ENCODE measurements at regions not wholly inside any gene's neighbourhood (a gene's known extent, or its start where the extent isn't known, plus 50 kb on each side); places are given as distances from the start of the nearest gene placed in this dataset.

- CTCF ChIA-PET, result no interaction called here
- no peaks in the 10 kb centered on the region for H3K4me1 ChIP-seq (ENCODE audit: control insufficient read depth, insufficient read depth, low read length)
- TF ChIP-seq ZNF585B (tag by site-specific recombination; IDR thresholded peaks at IDR 0.05) (no peak), ZNF350 (tag by site-specific recombination; IDR thresholded peaks at IDR 0.05) (no peak), AEBP2 (tag by site-specific recombination; IDR thresholded peaks at IDR 0.05; ENCODE audit: borderline replicate concordance) (no peak), ZNF560 (tag by site-specific recombination; IDR thresholded peaks at IDR 0.05; ENCODE audit: borderline replicate concordance) (no peak), CTCF (tag by site-specific recombination; IDR thresholded peaks at IDR 0.05) (no peak), ZNF311 (tag by site-specific recombination; IDR thresholded peaks at IDR 0.05; ENCODE audit: borderline replicate concordance) (no peak), ZNF248 (tag by site-specific recombination; IDR thresholded peaks at IDR 0.05) (no peak), ZNF24 (tag by site-specific recombination; IDR thresholded peaks at IDR 0.05) (no peak)
- POLR2A ChIA-PET, result no interaction called here
- H3K4me3 ChIP-seq (ENCODE audit: low read depth, low read length), result no peak overlapping the region
- no peak overlapping the region for H3K27ac ChIP-seq (ENCODE audit: extremely low read depth, low read depth, low read length)
- H3K9me3 ChIP-seq (ENCODE audit: control insufficient read depth, insufficient read depth, low read depth, low read length), result no peaks in the 10 kb centered on the region
- H3K36me3 ChIP-seq (ENCODE audit: control insufficient read depth in 2 of 2, insufficient read depth in 1 of 2, low read length in 2 of 2), result no peaks in the 10 kb centered on the region
Observed at GRCh38 chr14:81960781-81961180, 427.1 kb upstream of the SEL1L start.

GRCh38 chr14:81963846-81964245, 430.2 kb upstream of the SEL1L start:
- ChIA-PET CTCF (no interaction called here), POLR2A (no interaction called here)
- Histone ChIP-seq H3K4me3 (ENCODE audit: low read depth, low read length) (no peak overlapping the region), H3K27ac (ENCODE audit: extremely low read depth, low read depth, low read length) (no peak overlapping the region), H3K4me1 (ENCODE audit: control insufficient read depth, insufficient read depth, low read length) (no peaks in the 10 kb centered on the region), H3K36me3 (ENCODE audit: control insufficient read depth in 2 of 2, insufficient read depth in 1 of 2, low read length in 2 of 2) (no peaks in the 10 kb centered on the region), H3K9me3 (ENCODE audit: control insufficient read depth, insufficient read depth, low read depth, low read length) (no peaks in the 10 kb centered on the region)
- TF ChIP-seq ZNF776 (tag by site-specific recombination; IDR thresholded peaks at IDR 0.05; ENCODE audit: borderline replicate concordance) (no peak), ZNF692 (tag by site-specific recombination; IDR thresholded peaks at IDR 0.05) (no peak), SETDB1 (IDR thresholded peaks at IDR 0.05; ENCODE audit: insufficient read length, low read length) (no peak), ZNF837 (tag by site-specific recombination; IDR thresholded peaks at IDR 0.05) (no peak), ZNF530 (tag by site-specific recombination; IDR thresholded peaks at IDR 0.05; ENCODE audit: low read depth) (no peak), ZNF26 (tag by site-specific recombination; IDR thresholded peaks at IDR 0.05) (no peak), YY2 (tag by site-specific recombination; IDR thresholded peaks at IDR 0.05) (no peak), KLF9 (tag by site-specific recombination; IDR thresholded peaks at IDR 0.05; ENCODE audit: low read depth) (no peak), MYNN (tag by site-specific recombination; IDR thresholded peaks at IDR 0.05; ENCODE audit: borderline replicate concordance) (no peak), ZFP3 (tag by site-specific recombination; IDR thresholded peaks at IDR 0.05; ENCODE audit: low read depth) (no peak), ZBTB49 (tag by site-specific recombination; IDR thresholded peaks at IDR 0.05; ENCODE audit: low read depth) (no peak), ZNF560 (tag by site-specific recombination; IDR thresholded peaks at IDR 0.05; ENCODE audit: borderline replicate concordance) (no peak), KLF8 (tag by site-specific recombination; IDR thresholded peaks at IDR 0.05) (no peak)
